Fibroblast of mammary gland (primary cell): ENCODE measurements at regions not wholly inside any gene's neighbourhood (a gene's known extent, or its start where the extent isn't known, plus 50 kb on each side); places are given as distances from the start of the nearest gene placed in this dataset.

ENCODE experiments used
- DNase-seq: peaks from one replicate; pipeline ENCODE4 v3.0.0-alpha.2; 2010; ENCODE audit warnings: low read depth
- H3K4me3 ChIP-seq: 2 replicates; pipeline ENCODE4 v1.5.1; 2011; ENCODE audit warnings: low read depth, mild to moderate bottlenecking, low read length, moderate library complexity; ENCODE audit not compliant: control insufficient read depth
- TF ChIP-seq, protein P1 (sequence below): conservative IDR thresholded peaks from 2 replicates; pipeline ENCODE4 v1.5.1; 2011; ENCODE audit warnings: low read depth, low read length, inconsistent platforms; ENCODE audit not compliant: control insufficient read depth, insufficient read depth

DNA sequence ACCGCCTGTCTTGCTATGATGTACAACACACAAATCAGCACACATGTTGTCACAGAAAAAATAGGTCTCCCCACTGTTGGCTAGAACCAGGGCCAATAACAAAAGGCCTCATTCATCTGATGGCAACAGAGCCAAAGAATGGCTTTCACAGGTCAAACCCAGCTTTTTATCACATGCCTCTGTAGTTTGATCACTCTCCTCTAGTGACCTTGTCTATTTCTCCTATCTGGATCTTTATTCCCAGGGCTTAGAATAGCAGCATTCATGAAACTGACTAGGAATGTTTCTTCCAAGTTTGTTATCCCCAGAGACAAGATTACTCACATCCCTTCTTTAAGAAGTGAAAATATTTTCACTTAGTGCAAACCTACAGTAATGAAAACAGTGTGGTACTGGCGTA, 285.8 kb upstream of the GYPC start:
- TF ChIP-seq, protein P1, sequence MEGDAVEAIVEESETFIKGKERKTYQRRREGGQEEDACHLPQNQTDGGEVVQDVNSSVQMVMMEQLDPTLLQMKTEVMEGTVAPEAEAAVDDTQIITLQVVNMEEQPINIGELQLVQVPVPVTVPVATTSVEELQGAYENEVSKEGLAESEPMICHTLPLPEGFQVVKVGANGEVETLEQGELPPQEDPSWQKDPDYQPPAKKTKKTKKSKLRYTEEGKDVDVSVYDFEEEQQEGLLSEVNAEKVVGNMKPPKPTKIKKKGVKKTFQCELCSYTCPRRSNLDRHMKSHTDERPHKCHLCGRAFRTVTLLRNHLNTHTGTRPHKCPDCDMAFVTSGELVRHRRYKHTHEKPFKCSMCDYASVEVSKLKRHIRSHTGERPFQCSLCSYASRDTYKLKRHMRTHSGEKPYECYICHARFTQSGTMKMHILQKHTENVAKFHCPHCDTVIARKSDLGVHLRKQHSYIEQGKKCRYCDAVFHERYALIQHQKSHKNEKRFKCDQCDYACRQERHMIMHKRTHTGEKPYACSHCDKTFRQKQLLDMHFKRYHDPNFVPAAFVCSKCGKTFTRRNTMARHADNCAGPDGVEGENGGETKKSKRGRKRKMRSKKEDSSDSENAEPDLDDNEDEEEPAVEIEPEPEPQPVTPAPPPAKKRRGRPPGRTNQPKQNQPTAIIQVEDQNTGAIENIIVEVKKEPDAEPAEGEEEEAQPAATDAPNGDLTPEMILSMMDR = no peak
- peak; percentile 6 for DNase-seq

GRCh38 chr2:126372406-126372805, 283.6 kb upstream of the GYPC start:
- DNase-seq = no peak
- TF ChIP-seq, protein P1 = no peak

More for the DNA sequence above, 285.8 kb upstream of the GYPC start:
- no peak overlapping the region for H3K4me3 ChIP-seq

GRCh38 chr2:126378176-126378575, 277.8 kb upstream of the GYPC start:
- TF ChIP-seq, protein P1 = no peak
- no peak overlapping the region for H3K4me3 ChIP-seq
- no peak for DNase-seq

More at GRCh38 chr2:126372406-126372805, 283.6 kb upstream of the GYPC start:
- H3K4me3 ChIP-seq = no peak overlapping the region

DNA sequence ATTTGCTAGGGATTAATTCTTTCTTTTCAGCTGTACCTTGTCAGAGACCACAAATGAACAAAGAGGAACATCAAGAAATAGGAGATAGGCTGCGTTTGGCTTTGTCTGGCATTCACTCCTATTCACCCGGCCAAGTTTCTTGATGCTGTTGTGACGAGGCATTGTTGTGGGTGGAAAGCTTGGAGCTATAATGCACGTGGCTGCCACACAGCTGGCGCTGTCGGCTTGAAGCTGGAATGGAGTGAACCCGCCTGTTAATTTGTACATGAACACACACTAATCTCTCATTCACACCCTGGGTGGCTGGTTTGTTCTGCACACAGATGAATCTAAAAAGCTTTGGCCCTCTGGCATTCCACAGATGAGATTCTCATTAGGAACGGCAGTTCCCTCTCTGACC, 274.9 kb upstream of the GYPC start:
- no peak for DNase-seq
- H3K4me3 ChIP-seq = no peak overlapping the region
- TF ChIP-seq, protein P1 = no peak

- DNase-seq = no peak
- TF ChIP-seq, protein P1 = no peak
- no peak overlapping the region for H3K4me3 ChIP-seq
Observed at GRCh38 chr2:126382998-126383397, 273.0 kb upstream of the GYPC start.

GRCh38 chr2:126383800-126384199, 272.2 kb upstream of the GYPC start:
- TF ChIP-seq, protein P1 = no peak
- H3K4me3 ChIP-seq = no peak overlapping the region
- no peak for DNase-seq

- DNase-seq = no peak
- H3K4me3 ChIP-seq = no peak overlapping the region
- TF ChIP-seq, protein P1 = no peak
Observed at GRCh38 chr2:126385441-126385840, 270.5 kb upstream of the GYPC start.
